IMR-90 (cell line): ENCODE measurements at regions not wholly inside any gene's neighbourhood (a gene's known extent, or its start where the extent isn't known, plus 50 kb on each side); places are given as distances from the start of the nearest gene placed in this dataset.

Experiments used
- ATAC-seq: fragments of 200-7000 bp; cut with Tn5 transposase; 2 replicates; pipeline ENCODE4 v1.9.1; 2020; ENCODE audit warnings: low read depth, mild to moderate bottlenecking, moderate library complexity
- BruUV-seq: library from RNA; stranded (reverse); fragments of 400-500 nt; replicated peaks from 2 replicates; lab custom pipeline; 2021; lab: Mats Ljungman, UMichigan
- CTCF ChIA-PET: fragments of 300-600 bp; formaldehyde crosslinking; extraction: SDS; loops from one replicate; lab custom pipeline; 2021; ENCODE audit warnings: antibody characterized with exemption; lab: Yijun Ruan, JAX
- POLR2A ChIA-PET: fragments of 300-600 bp; sonication (Branson Sonifier 250); formaldehyde crosslinking; loops from one replicate; lab custom pipeline; 2022; ENCODE audit warnings: antibody characterized with exemption; ENCODE audit not compliant: unreplicated experiment; lab: Charles Lee
- DNase-seq: peaks from one replicate; pipeline ENCODE4 v3.0.0; 2013
- H2AFZ ChIP-seq: replicated peaks from 2 replicates; pipeline ENCODE3; 2013; ENCODE audit warnings: low read length, mild to moderate bottlenecking; ENCODE audit not compliant: poor library complexity
- H2AK5ac ChIP-seq: 2 replicates; pipeline ENCODE4 v1.6.1; 2013; ENCODE audit warnings: low read depth, low read length, inconsistent platforms
- H2AK9ac ChIP-seq: replicated peaks from 2 replicates; pipeline ENCODE3; 2013; ENCODE audit warnings: mild to moderate bottlenecking, low read depth, low read length, moderate library complexity; ENCODE audit not compliant: poor library complexity
- H2BK120ac ChIP-seq: 2 replicates; pipeline ENCODE4 v1.6.1; 2013; ENCODE audit warnings: low read depth, low read length, inconsistent platforms
- H2BK15ac ChIP-seq: 3 replicates; pipeline ENCODE4 v1.6.1; 2013; ENCODE audit warnings: low read depth, low read length, inconsistent platforms
- H2BK20ac ChIP-seq: 2 replicates; pipeline ENCODE4 v1.6.1; 2013; ENCODE audit warnings: low read depth, mild to moderate bottlenecking, inconsistent platforms, low read length, moderate library complexity
- H2BK5ac ChIP-seq: 2 replicates; pipeline ENCODE4 v1.6.1; 2013; ENCODE audit warnings: mild to moderate bottlenecking, low read depth, low read length, inconsistent platforms; ENCODE audit not compliant: poor library complexity, severe bottlenecking
- H3K14ac ChIP-seq: replicated peaks from 2 replicates; pipeline ENCODE4 v1.6.1; 2013; ENCODE audit warnings: low read depth, low read length, inconsistent platforms
- H3K18ac ChIP-seq: 2 replicates; pipeline ENCODE4 v1.6.1; 2013; ENCODE audit warnings: low read depth, low read length, control low read depth
- H3K23ac ChIP-seq: 2 replicates; pipeline ENCODE4 v1.6.1; 2013; ENCODE audit warnings: low read depth, low read length, inconsistent platforms
- H3K27ac ChIP-seq: 2 replicates; pipeline ENCODE4 v1.5.1; 2013; ENCODE audit warnings: mild to moderate bottlenecking, control low read depth, low read length; ENCODE audit not compliant: insufficient read depth
- H3K27me3 ChIP-seq: 2 replicates; pipeline ENCODE4 v1.6.1; 2013; ENCODE audit warnings: low read length; ENCODE audit not compliant: control insufficient read depth, insufficient read depth
- H3K36me3 ChIP-seq: 2 replicates; pipeline ENCODE4 v1.6.1; 2013; ENCODE audit warnings: low read length, mixed read lengths; ENCODE audit not compliant: control insufficient read depth, insufficient read depth
- H3K4ac ChIP-seq: 2 replicates; pipeline ENCODE4 v1.6.1; 2013; ENCODE audit warnings: low read depth, low read length, inconsistent platforms
- H3K4me1 ChIP-seq: 2 replicates; pipeline ENCODE4 v1.6.1; 2013; ENCODE audit warnings: low read length, mixed read lengths; ENCODE audit not compliant: control insufficient read depth, insufficient read depth
- H3K4me2 ChIP-seq: 2 replicates; pipeline ENCODE4 v1.6.1; 2013; ENCODE audit warnings: low read depth, mild to moderate bottlenecking, control low read depth, low read length, moderate library complexity
- H3K4me3 ChIP-seq: 2 replicates; pipeline ENCODE4 v1.5.1; 2013; ENCODE audit warnings: low read depth, mild to moderate bottlenecking, control low read depth, low read length, moderate library complexity; ENCODE audit not compliant: insufficient read depth
- H3K56ac ChIP-seq: 2 replicates; pipeline ENCODE4 v1.6.1; 2013; ENCODE audit warnings: low read length, inconsistent platforms; ENCODE audit not compliant: insufficient read depth; ENCODE audit errors: extremely low read depth
- H3K79me1 ChIP-seq, 2 experiments: 2 replicates each; pipeline ENCODE4 v1.6.1; 2013; ENCODE audit warnings: low read length in 2 of 2, inconsistent platforms in 1 of 2, low read depth in 1 of 2
- H3K9ac ChIP-seq: 2 replicates; pipeline ENCODE4 v1.6.1; 2013; ENCODE audit warnings: low read depth, low read length, control low read depth
- H3K9me1 ChIP-seq: 2 replicates; pipeline ENCODE4 v1.6.1; 2013; ENCODE audit warnings: low read length, inconsistent platforms; ENCODE audit not compliant: insufficient read depth
- H3K9me3 ChIP-seq: 2 replicates; pipeline ENCODE4 v1.6.1; 2013; ENCODE audit warnings: low read length; ENCODE audit not compliant: control insufficient read depth, insufficient read depth
- H4K20me1 ChIP-seq: 2 replicates; pipeline ENCODE4 v1.6.1; 2013; ENCODE audit warnings: low read length, inconsistent platforms; ENCODE audit not compliant: insufficient read depth
- H4K5ac ChIP-seq: 2 replicates; pipeline ENCODE4 v1.6.1; 2013; ENCODE audit warnings: mild to moderate bottlenecking, low read depth, low read length, control low read depth
- H4K8ac ChIP-seq, 2 experiments: 2 replicates each; pipeline ENCODE4 v1.6.1; 2013; ENCODE audit warnings: low read depth in 2 of 2, low read length in 2 of 2, control low read depth in 1 of 2, inconsistent platforms in 1 of 2
- H4K91ac ChIP-seq: 2 replicates; pipeline ENCODE4 v1.6.1; 2013; ENCODE audit warnings: low read depth, low read length, inconsistent platforms; ENCODE audit not compliant: insufficient read depth
- BHLHE40 ChIP-seq: fragments of 150-350 bp; IDR thresholded peaks from 2 replicates; pipeline ENCODE4 v1.6.1; 2016; ENCODE audit warnings: mild to moderate bottlenecking, low read depth, low read length
- CEBPB ChIP-seq: IDR thresholded peaks from 2 replicates; pipeline ENCODE4 v1.6.1; 2012; ENCODE audit warnings: low read depth, low read length, improper control_type of control experiment
- CHD1 ChIP-seq: IDR thresholded peaks from 2 replicates; pipeline ENCODE4 v1.6.1; 2012; ENCODE audit warnings: low read depth, low read length, improper control_type of control experiment
- FOS ChIP-seq: fragments of 150-350 bp; IDR thresholded peaks from 2 replicates; pipeline ENCODE4 v1.6.1; 2016; ENCODE audit warnings: low read depth, low read length
- MAFK ChIP-seq: IDR thresholded peaks from 2 replicates; pipeline ENCODE4 v1.6.1; 2012; ENCODE audit warnings: low read depth, low read length, improper control_type of control experiment
- MAZ ChIP-seq: IDR thresholded peaks from 2 replicates; pipeline ENCODE4 v1.6.1; 2012; ENCODE audit warnings: low read depth, mild to moderate bottlenecking, low read length, improper control_type of control experiment, moderate library complexity, borderline replicate concordance
- MXI1 ChIP-seq: IDR thresholded peaks from 2 replicates; pipeline ENCODE4 v1.6.1; 2012; ENCODE audit warnings: low read depth, mild to moderate bottlenecking, low read length, moderate library complexity, borderline replicate concordance
- NFE2L2 ChIP-seq: fragments of 150-350 bp; IDR thresholded peaks from 2 replicates; pipeline ENCODE4 v1.6.1; 2016; ENCODE audit warnings: low read depth, mild to moderate bottlenecking, low read length
- POLR2A ChIP-seq: IDR thresholded peaks from 2 replicates; pipeline ENCODE4 v1.6.1; 2012; ENCODE audit warnings: mild to moderate bottlenecking, low read depth, low read length
- RAD21 ChIP-seq: IDR thresholded peaks from 2 replicates; pipeline ENCODE4 v1.6.1; 2012; ENCODE audit warnings: low read length, improper control_type of control experiment
- RCOR1 ChIP-seq: IDR thresholded peaks from 2 replicates; pipeline ENCODE4 v1.6.1; 2012; ENCODE audit warnings: mild to moderate bottlenecking, low read length, improper control_type of control experiment; ENCODE audit not compliant: insufficient replicate concordance
- RFX5 ChIP-seq: IDR thresholded peaks from 2 replicates; pipeline ENCODE4 v1.8.0; 2012; ENCODE audit warnings: low read depth, mild to moderate bottlenecking, low read length, moderate library complexity
- SMC3 ChIP-seq: fragments of 150-350 bp; IDR thresholded peaks from 2 replicates; pipeline ENCODE4 v1.6.1; 2016; ENCODE audit warnings: low read depth, mild to moderate bottlenecking, antibody characterized with exemption, low read length, moderate library complexity
- WGBS, 2 experiments: methylation state at CpG; one replicate each; pipeline versions ENCODE4 v1.1.5 to v1.1.7; 2013; ENCODE audit warnings: missing lambda C conversion rate in 2 of 2; ENCODE audit not compliant: insufficient read length in 1 of 2; ENCODE audit errors: extremely low coverage in 2 of 2; 5-methylcytosine and 5-hydroxymethylcytosine counted together
- dilution Hi-C: fragments of 300-500 bp; cut with HindIII; formaldehyde crosslinking; loops from one replicate; pipeline ENCODE4 v1.14.3; 2018; ENCODE audit warnings: low sequenced_read_pairs; ENCODE audit not compliant: unreplicated experiment
- in situ Hi-C: fragments of 300-500 bp; cut with MboI; formaldehyde crosslinking; loops from 3 replicates; pipeline ENCODE4 v1.14.3; 2019; ENCODE audit warnings: low sequenced_read_pairs, inconsistent platforms, mixed read lengths
- intact Hi-C: fragments of 100-400 bp; cut with micrococcal nuclease; formaldehyde crosslinking; loops from 2 replicates; pipeline ENCODE4 v1.10.0; 2022
- TF ChIP-seq, protein P1 (sequence below): fragments of 150-350 bp; IDR thresholded peaks from 2 replicates; pipeline ENCODE4 v1.6.1; 2017; ENCODE audit warnings: mild to moderate bottlenecking, antibody characterized with exemption, low read length, low read depth
- TF ChIP-seq, protein P2 (sequence below): conservative IDR thresholded peaks from 2 replicates; pipeline ENCODE4 v1.5.1; 2012; ENCODE audit warnings: mild to moderate bottlenecking, low read depth, low read length, improper control_type of control experiment
- TF ChIP-seq, protein P3 (sequence below): fragments of 150-350 bp; IDR thresholded peaks from 2 replicates; pipeline ENCODE4 v1.6.1; 2016; ENCODE audit warnings: low read depth, mild to moderate bottlenecking, low read length, moderate library complexity, borderline replicate concordance

DNA sequence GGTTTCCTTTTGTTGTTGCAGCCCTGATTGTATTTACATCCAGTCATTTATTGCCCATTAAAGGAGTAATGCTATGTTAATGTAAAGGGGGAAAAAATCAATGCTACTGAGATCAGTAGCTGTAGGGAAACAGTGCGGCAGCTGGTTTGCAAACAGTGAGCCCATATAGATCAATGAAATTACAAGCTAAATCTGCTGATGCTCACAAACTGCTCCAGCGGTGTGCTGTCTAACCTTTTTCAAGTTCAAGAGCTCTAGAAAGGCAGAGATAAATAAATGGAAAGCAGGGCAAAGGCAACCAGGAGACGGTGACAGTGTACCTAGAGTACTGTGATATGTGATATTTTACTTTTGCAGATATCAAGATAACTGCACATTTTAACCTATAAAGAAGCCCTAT, 449.0 kb upstream of the MMS22L start:
- intact Hi-C loops (no loop called here), in situ Hi-C loops (no loop called here), dilution Hi-C loops (no loop called here)
- Histone ChIP-seq H3K36me3 (no peaks in the 10 kb centered on the region), H2BK15ac (no peak overlapping the region), H2BK20ac (no peak overlapping the region), H4K91ac (no peak overlapping the region), H3K9ac (no peak overlapping the region), H3K23ac (no peak overlapping the region), H3K4ac (no peak overlapping the region), H3K56ac (no peak overlapping the region), H3K4me3 (no peak overlapping the region), H4K5ac (no peak overlapping the region), H2BK120ac (no peak overlapping the region), H3K9me3 (no peaks in the 10 kb centered on the region), H3K9me1 (no peaks in the 10 kb centered on the region), H4K20me1 (no peaks in the 10 kb centered on the region), H3K18ac (no peak overlapping the region), H3K4me1 (no peaks in the 10 kb centered on the region), H2AK9ac (no peak overlapping the region), H2AK5ac (no peak overlapping the region), H3K27me3 (no peaks in the 10 kb centered on the region), H3K4me2 (no peak overlapping the region), H2AFZ (no peak overlapping the region), H4K8ac (no peak overlapping the region), H3K79me1 (no peaks in the 10 kb centered on the region), H3K27ac (no peak overlapping the region), H2BK5ac (no peak overlapping the region), H3K14ac (no peak overlapping the region)
- ATAC-seq: no peak
- POLR2A ChIA-PET: no interaction called here
- WGBS, 2 experiments: 60% methylated on average over 2 of the region's 3 CpGs; no CpG with 5 or more reads in 1 of the 2 experiments
- DNase-seq: no peak
- no TSS peak for BruUV-seq
- TF ChIP-seq POLR2A: no peak
- TF ChIP-seq SMC3: no peak
- TF ChIP-seq RCOR1: no peak
- TF ChIP-seq, protein P1, sequence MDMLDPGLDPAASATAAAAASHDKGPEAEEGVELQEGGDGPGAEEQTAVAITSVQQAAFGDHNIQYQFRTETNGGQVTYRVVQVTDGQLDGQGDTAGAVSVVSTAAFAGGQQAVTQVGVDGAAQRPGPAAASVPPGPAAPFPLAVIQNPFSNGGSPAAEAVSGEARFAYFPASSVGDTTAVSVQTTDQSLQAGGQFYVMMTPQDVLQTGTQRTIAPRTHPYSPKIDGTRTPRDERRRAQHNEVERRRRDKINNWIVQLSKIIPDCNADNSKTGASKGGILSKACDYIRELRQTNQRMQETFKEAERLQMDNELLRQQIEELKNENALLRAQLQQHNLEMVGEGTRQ: no peak
- no peak for TF ChIP-seq MAZ
- no peak for TF ChIP-seq BHLHE40
- TF ChIP-seq MXI1: no peak
- TF ChIP-seq, protein P2, sequence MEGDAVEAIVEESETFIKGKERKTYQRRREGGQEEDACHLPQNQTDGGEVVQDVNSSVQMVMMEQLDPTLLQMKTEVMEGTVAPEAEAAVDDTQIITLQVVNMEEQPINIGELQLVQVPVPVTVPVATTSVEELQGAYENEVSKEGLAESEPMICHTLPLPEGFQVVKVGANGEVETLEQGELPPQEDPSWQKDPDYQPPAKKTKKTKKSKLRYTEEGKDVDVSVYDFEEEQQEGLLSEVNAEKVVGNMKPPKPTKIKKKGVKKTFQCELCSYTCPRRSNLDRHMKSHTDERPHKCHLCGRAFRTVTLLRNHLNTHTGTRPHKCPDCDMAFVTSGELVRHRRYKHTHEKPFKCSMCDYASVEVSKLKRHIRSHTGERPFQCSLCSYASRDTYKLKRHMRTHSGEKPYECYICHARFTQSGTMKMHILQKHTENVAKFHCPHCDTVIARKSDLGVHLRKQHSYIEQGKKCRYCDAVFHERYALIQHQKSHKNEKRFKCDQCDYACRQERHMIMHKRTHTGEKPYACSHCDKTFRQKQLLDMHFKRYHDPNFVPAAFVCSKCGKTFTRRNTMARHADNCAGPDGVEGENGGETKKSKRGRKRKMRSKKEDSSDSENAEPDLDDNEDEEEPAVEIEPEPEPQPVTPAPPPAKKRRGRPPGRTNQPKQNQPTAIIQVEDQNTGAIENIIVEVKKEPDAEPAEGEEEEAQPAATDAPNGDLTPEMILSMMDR: no peak
- TF ChIP-seq MAFK: no peak
- TF ChIP-seq, protein P3, sequence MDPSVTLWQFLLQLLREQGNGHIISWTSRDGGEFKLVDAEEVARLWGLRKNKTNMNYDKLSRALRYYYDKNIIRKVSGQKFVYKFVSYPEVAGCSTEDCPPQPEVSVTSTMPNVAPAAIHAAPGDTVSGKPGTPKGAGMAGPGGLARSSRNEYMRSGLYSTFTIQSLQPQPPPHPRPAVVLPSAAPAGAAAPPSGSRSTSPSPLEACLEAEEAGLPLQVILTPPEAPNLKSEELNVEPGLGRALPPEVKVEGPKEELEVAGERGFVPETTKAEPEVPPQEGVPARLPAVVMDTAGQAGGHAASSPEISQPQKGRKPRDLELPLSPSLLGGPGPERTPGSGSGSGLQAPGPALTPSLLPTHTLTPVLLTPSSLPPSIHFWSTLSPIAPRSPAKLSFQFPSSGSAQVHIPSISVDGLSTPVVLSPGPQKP: no peak
- TF ChIP-seq NFE2L2: no peak
- no peak for TF ChIP-seq RAD21
- no peak for TF ChIP-seq CHD1
- TF ChIP-seq RFX5: no peak
- no peak for TF ChIP-seq FOS
- TF ChIP-seq CEBPB: no peak
- CTCF ChIA-PET: interaction anchor here (0.9 kb wide), 1 partner anchor 9 kb away, joined by 4 read pairs; no protein-coding TSS in a partner anchor
